DOHH2 (cell line): ENCODE measurements at regions not wholly inside any gene's neighbourhood (a gene's known extent, or its start where the extent isn't known, plus 50 kb on each side); places are given as distances from the start of the nearest gene placed in this dataset.
"Not testable (repeated sequence)": the region's sequence is repeated elsewhere in the genome, so short reads cannot be mapped to it uniquely, and the experiment has no call there.

Experiments
- H3F3A ChIP-seq: fragments of 200-600 bp; sonication (generic), shearing (Covaris generic); 2 replicates; pipeline ENCODE4 v1.6.0; 2016; ENCODE audit warnings: antibody characterized with exemption, mild to moderate bottlenecking; ENCODE audit not compliant: control insufficient read depth, insufficient read depth
- H3K27ac ChIP-seq: fragments of 200-600 bp; sonication (generic); 2 replicates; pipeline ENCODE4 v1.5.1; 2014; ENCODE audit warnings: low read depth, mild to moderate bottlenecking, low read length, moderate library complexity
- H3K27me3 ChIP-seq: fragments of 200-600 bp; sonication (generic); 2 replicates; pipeline ENCODE4 v1.6.1; 2014; ENCODE audit warnings: mild to moderate bottlenecking, low read length, mixed read lengths; ENCODE audit not compliant: control insufficient read depth
- H3K36me3 ChIP-seq: fragments of 200-600 bp; sonication (generic); 2 replicates; pipeline ENCODE4 v1.6.1; 2014; ENCODE audit warnings: mild to moderate bottlenecking, low read length, moderate library complexity, mixed read lengths; ENCODE audit not compliant: control insufficient read depth
- H3K4me1 ChIP-seq: fragments of 200-600 bp; sonication (generic); 2 replicates; pipeline ENCODE4 v1.6.1; 2014; ENCODE audit warnings: mild to moderate bottlenecking, low read length, mixed read lengths; ENCODE audit not compliant: control insufficient read depth
- H3K4me2 ChIP-seq: fragments of 200-600 bp; sonication (generic); 2 replicates; pipeline ENCODE4 v1.6.0; 2014; ENCODE audit warnings: mild to moderate bottlenecking, low read length, moderate library complexity
- H3K4me3 ChIP-seq: fragments of 200-600 bp; sonication (generic); 2 replicates; pipeline ENCODE4 v1.5.1; 2014; ENCODE audit warnings: mild to moderate bottlenecking, low read length, mixed read lengths
- H3K79me2 ChIP-seq: fragments of 200-600 bp; sonication (generic); 2 replicates; pipeline ENCODE4 v1.6.1; 2014; ENCODE audit warnings: mild to moderate bottlenecking, low read length, mixed read lengths; ENCODE audit not compliant: control insufficient read depth
- H3K9me2 ChIP-seq: fragments of 200-600 bp; sonication (generic); replicated peaks from 2 replicates; pipeline ENCODE4 v1.6.1; 2014; ENCODE audit warnings: mild to moderate bottlenecking, low read length, mixed read lengths; ENCODE audit not compliant: control insufficient read depth
- H3K9me3 ChIP-seq: fragments of 200-600 bp; sonication (generic); 2 replicates; pipeline ENCODE4 v1.6.1; 2014; ENCODE audit warnings: antibody characterized with exemption, low read length, mixed read lengths; ENCODE audit not compliant: control insufficient read depth, insufficient read depth
- H4K20me1 ChIP-seq: fragments of 200-600 bp; sonication (generic); 2 replicates; pipeline ENCODE4 v1.6.0; 2014; ENCODE audit warnings: low read depth, mild to moderate bottlenecking, antibody characterized with exemption, low read length, moderate library complexity; ENCODE audit not compliant: control insufficient read depth, insufficient read depth
- EZH2phosphoT487 ChIP-seq: fragments of 200-600 bp; sonication (generic); IDR thresholded peaks from 2 replicates; pipeline ENCODE4 v1.6.1; 2017; ENCODE audit warnings: borderline replicate concordance, mild to moderate bottlenecking, antibody characterized with exemption, low read length, moderate library complexity, mixed read lengths
- TF ChIP-seq, protein P1 (sequence below): fragments of 200-600 bp; sonication (generic); IDR thresholded peaks from one replicate; pipeline ENCODE4 v1.5.1; 2014; ENCODE audit warnings: antibody characterized with exemption, mild to moderate bottlenecking, low read depth, low read length; ENCODE audit not compliant: poor library complexity, severe bottlenecking

GRCh38 chr14:30272848-30273832 lies 285.8 kb upstream of the G2E3 start:
- Histone ChIP-seq H3K9me3 (no peaks in the 10 kb centered on the region), H3K79me2 (no peaks in the 10 kb centered on the region), H3K27me3 (no peaks in the 10 kb centered on the region)

DNA sequence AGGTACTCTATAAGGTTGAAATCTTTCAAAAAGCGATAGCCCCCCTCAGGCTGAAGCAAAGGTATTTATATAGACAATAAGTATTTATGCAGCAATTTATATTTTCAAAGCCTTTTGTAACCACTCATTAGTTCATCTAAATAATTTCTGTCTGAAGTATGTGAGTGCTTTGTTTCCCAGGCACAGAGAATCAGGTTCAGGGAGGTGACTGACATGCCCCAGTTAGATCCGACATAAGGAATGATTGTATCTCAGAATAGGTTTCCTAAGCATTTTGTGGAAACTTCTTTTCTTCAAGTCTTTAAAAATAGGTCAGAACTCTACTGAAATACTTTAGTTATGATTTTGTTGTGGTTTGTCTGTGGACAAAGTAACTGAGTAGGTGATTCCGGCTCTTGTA lies 283.4 kb upstream of the G2E3 start:
- no peaks in the 10 kb centered on the region for H3K9me2 ChIP-seq
- H3K4me2 ChIP-seq: no peak overlapping the region
- TF ChIP-seq EZH2phosphoT487: no peak
- TF ChIP-seq, protein P1, sequence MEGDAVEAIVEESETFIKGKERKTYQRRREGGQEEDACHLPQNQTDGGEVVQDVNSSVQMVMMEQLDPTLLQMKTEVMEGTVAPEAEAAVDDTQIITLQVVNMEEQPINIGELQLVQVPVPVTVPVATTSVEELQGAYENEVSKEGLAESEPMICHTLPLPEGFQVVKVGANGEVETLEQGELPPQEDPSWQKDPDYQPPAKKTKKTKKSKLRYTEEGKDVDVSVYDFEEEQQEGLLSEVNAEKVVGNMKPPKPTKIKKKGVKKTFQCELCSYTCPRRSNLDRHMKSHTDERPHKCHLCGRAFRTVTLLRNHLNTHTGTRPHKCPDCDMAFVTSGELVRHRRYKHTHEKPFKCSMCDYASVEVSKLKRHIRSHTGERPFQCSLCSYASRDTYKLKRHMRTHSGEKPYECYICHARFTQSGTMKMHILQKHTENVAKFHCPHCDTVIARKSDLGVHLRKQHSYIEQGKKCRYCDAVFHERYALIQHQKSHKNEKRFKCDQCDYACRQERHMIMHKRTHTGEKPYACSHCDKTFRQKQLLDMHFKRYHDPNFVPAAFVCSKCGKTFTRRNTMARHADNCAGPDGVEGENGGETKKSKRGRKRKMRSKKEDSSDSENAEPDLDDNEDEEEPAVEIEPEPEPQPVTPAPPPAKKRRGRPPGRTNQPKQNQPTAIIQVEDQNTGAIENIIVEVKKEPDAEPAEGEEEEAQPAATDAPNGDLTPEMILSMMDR: no peak
- no peaks in the 10 kb centered on the region for H4K20me1 ChIP-seq
- H3F3A ChIP-seq: no peaks in the 10 kb centered on the region
- no peaks in the 10 kb centered on the region for H3K79me2 ChIP-seq
- H3K27ac ChIP-seq: no peak overlapping the region
- H3K4me3 ChIP-seq: no peak overlapping the region
- no peaks in the 10 kb centered on the region for H3K4me1 ChIP-seq
- no peaks in the 10 kb centered on the region for H3K36me3 ChIP-seq
- H3K9me3 ChIP-seq: no peaks in the 10 kb centered on the region
- no peaks in the 10 kb centered on the region for H3K27me3 ChIP-seq

More at GRCh38 chr14:30272848-30273832, 285.8 kb upstream of the G2E3 start:
- no peak overlapping the region for H3K4me3 ChIP-seq
- H3F3A ChIP-seq: no peaks in the 10 kb centered on the region
- H3K27ac ChIP-seq: no peak overlapping the region
- H3K36me3 ChIP-seq: no peaks in the 10 kb centered on the region
- H3K4me2 ChIP-seq: no peak overlapping the region
- no peaks in the 10 kb centered on the region for H4K20me1 ChIP-seq
- H3K4me1 ChIP-seq: no peaks in the 10 kb centered on the region
- no peak for TF ChIP-seq EZH2phosphoT487
- TF ChIP-seq, protein P1: no peak
- no peaks in the 10 kb centered on the region for H3K9me2 ChIP-seq

DNA sequence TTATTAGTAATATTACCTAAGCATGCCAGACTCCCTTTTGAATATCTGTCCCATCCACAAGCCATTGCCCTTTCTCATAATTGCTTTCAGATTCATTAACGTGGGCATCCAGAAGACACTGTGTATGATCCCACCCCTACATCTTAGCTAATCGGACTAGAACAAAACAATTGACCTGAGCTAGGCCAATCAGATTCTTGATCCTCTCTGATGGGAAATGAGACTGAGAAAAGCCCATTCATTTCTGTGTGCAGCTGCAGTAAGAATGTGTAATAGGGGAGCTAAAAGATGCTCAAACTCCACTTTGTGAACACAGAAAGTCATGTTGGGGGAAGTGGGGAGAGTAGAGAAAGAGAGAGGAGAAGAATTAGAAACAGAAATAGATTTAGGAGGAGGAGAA lies 281.7 kb upstream of the G2E3 start:
- H3K27me3 ChIP-seq: no peaks in the 10 kb centered on the region
- no peaks in the 10 kb centered on the region for H3K9me2 ChIP-seq
- no peaks in the 10 kb centered on the region for H3K9me3 ChIP-seq
- no peaks in the 10 kb centered on the region for H3F3A ChIP-seq
- H3K36me3 ChIP-seq: no peaks in the 10 kb centered on the region
- H3K4me2 ChIP-seq: no peak overlapping the region
- no peaks in the 10 kb centered on the region for H3K4me1 ChIP-seq
- H3K27ac ChIP-seq: no peak overlapping the region
- TF ChIP-seq EZH2phosphoT487: no peak
- TF ChIP-seq, protein P1: no peak
- no peaks in the 10 kb centered on the region for H3K79me2 ChIP-seq
- H3K4me3 ChIP-seq: no peak overlapping the region
- no peaks in the 10 kb centered on the region for H4K20me1 ChIP-seq

GRCh38 chr14:30278856-30279255 lies 280.1 kb upstream of the G2E3 start:
- not testable (repeated sequence) for H3K36me3 ChIP-seq, H3K79me2 ChIP-seq, H3K27me3 ChIP-seq, H3K4me3 ChIP-seq, H3K4me2 ChIP-seq, H3F3A ChIP-seq, H3K4me1 ChIP-seq, H3K9me2 ChIP-seq, H3K9me3 ChIP-seq, H4K20me1 ChIP-seq, H3K27ac ChIP-seq
